SU-DHL-6 (cell line): ENCODE measurements at regions not wholly inside any gene's neighbourhood (a gene's known extent, or its start where the extent isn't known, plus 50 kb on each side); places are given as distances from the start of the nearest gene placed in this dataset.

Experiments
- EZH2phosphoT487 ChIP-seq: fragments of 200-600 bp; sonication (generic), shearing (Covaris generic); conservative IDR thresholded peaks from 2 replicates; pipeline ENCODE4 v1.6.1; 2018; ENCODE audit warnings: mild to moderate bottlenecking, antibody characterized with exemption, low read length, moderate library complexity, mixed read lengths
- TF ChIP-seq, protein P1 (sequence below): fragments of 200-600 bp; sonication (generic); IDR thresholded peaks from one replicate; pipeline ENCODE4 v1.5.1; 2017; ENCODE audit warnings: antibody characterized with exemption, mild to moderate bottlenecking, low read length, moderate library complexity; ENCODE audit not compliant: insufficient read depth, poor library complexity, severe bottlenecking

DNA sequence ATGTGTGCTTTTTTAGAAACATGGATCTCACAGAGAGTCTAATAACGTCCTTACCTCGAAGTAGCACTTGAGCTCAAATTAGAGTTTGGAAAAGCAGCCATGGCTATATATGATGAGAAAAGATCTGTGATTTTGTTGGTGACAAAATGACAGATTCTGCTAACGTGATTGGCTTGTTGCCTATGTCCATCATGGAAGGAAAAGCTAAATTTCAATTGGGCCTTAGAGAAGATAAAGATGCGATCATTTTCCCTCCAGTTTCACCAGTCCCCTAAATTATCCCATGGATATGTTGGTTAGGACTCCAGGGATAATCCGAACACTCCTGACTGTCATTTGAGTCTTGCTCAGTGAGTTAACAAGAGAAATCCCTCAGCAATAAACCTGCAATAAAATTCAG is 175.8 kb downstream of the C16orf95 start:
- TF ChIP-seq, protein P1, sequence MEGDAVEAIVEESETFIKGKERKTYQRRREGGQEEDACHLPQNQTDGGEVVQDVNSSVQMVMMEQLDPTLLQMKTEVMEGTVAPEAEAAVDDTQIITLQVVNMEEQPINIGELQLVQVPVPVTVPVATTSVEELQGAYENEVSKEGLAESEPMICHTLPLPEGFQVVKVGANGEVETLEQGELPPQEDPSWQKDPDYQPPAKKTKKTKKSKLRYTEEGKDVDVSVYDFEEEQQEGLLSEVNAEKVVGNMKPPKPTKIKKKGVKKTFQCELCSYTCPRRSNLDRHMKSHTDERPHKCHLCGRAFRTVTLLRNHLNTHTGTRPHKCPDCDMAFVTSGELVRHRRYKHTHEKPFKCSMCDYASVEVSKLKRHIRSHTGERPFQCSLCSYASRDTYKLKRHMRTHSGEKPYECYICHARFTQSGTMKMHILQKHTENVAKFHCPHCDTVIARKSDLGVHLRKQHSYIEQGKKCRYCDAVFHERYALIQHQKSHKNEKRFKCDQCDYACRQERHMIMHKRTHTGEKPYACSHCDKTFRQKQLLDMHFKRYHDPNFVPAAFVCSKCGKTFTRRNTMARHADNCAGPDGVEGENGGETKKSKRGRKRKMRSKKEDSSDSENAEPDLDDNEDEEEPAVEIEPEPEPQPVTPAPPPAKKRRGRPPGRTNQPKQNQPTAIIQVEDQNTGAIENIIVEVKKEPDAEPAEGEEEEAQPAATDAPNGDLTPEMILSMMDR = no peak
- TF ChIP-seq EZH2phosphoT487 = no peak
